ENCODE measurements at regions not wholly inside any gene's neighbourhood (a gene's known extent, or its start where the extent isn't known, plus 50 kb on each side); places are given as distances from the start of the nearest gene placed in this dataset.

GRCh38 chr19:29395734-29396414, 129.9 kb upstream of the VSTM2B start:
- H4K20me1 ChIP-seq (ENCODE audit: insufficient read depth) = no peaks in the 10 kb centered on the region
- ChIA-PET RAD21 (ENCODE audit: low non-redundant PET in 1 of 2, low total read pairs in 2 of 2, uncharacterized antibody in 2 of 2, unreplicated experiment in 2 of 2) (no interaction called here), POLR2A (no interaction called here), CTCF (no interaction called here)
- no peak overlapping the region for H3K9ac ChIP-seq (ENCODE audit: low read length)
- no TSS peak for BruUV-seq (replicated peaks)
- no peak overlapping the region for H2AFZ ChIP-seq (ENCODE audit: low read depth, low read length, poor library complexity, severe bottlenecking)
- no peaks in the 10 kb centered on the region for H3K36me3 ChIP-seq (ENCODE audit: control insufficient read depth in 1 of 2, insufficient read depth in 2 of 2, low read length in 2 of 2)
- H3K27ac ChIP-seq (ENCODE audit: low read depth, low read length) = no peak overlapping the region
- intact Hi-C loops (cut with micrococcal nuclease) = no loop called here
- H3K4me3 ChIP-seq (replicated peaks in 1 of 2; ENCODE audit: low read depth in 1 of 2, low read length in 2 of 2) = no peak overlapping the region
- H3K4me2 ChIP-seq (ENCODE audit: low read length) = no peak overlapping the region
- no peaks in the 10 kb centered on the region for H3K9me3 ChIP-seq (ENCODE audit: control insufficient read depth in 1 of 2, insufficient read depth in 1 of 2, low read depth in 1 of 2, low read length in 2 of 2)
- H3K79me2 ChIP-seq (ENCODE audit: insufficient read depth, low read length) = no peaks in the 10 kb centered on the region
- TF ChIP-seq EZH2 (IDR thresholded peaks at IDR 0.05) (no peak), EGR1 (IDR thresholded peaks at IDR 0.05; ENCODE audit: low read depth) (no peak), CBX3 (IDR thresholded peaks at IDR 0.05; ENCODE audit: low read depth) (no peak), ATF3 (IDR thresholded peaks at IDR 0.05) (no peak), TCF7L2 (IDR thresholded peaks at IDR 0.05; ENCODE audit: borderline replicate concordance, extremely low read depth, insufficient read depth, insufficient read length) (no peak), CTCF (IDR thresholded peaks at IDR 0.05 in 2 of 3, conservative IDR thresholded peaks at IDR 0.05 in 1 of 3; ENCODE audit: borderline replicate concordance in 1 of 3, insufficient read depth in 1 of 3, low read depth in 2 of 3, low read length in 2 of 3) (no peak), ZNF274 (IDR thresholded peaks at IDR 0.05; ENCODE audit: low read depth, low read length) (no peak), ELF1 (IDR thresholded peaks at IDR 0.05; ENCODE audit: borderline replicate concordance, low read depth) (no peak), RAD21 (IDR thresholded peaks at IDR 0.05; ENCODE audit: low read depth) (no peak), CEBPB (IDR thresholded peaks at IDR 0.05; ENCODE audit: low read depth) (no peak), SIN3A (IDR thresholded peaks at IDR 0.05; ENCODE audit: low read depth) (no peak), ZFX (IDR thresholded peaks at IDR 0.05) (no peak), SRF (IDR thresholded peaks at IDR 0.05; ENCODE audit: low read depth) (no peak), FOSL1 (IDR thresholded peaks at IDR 0.05; ENCODE audit: low read depth) (no peak), YY1 (IDR thresholded peaks at IDR 0.05; ENCODE audit: extremely low read depth, insufficient replicate concordance, low read depth, low read length) (no peak)
- H3K4me1 ChIP-seq (ENCODE audit: control insufficient read depth in 1 of 2, insufficient read depth in 2 of 2, low read length in 2 of 2) = no peaks in the 10 kb centered on the region
- no peaks in the 10 kb centered on the region for H3K9me2 ChIP-seq (ENCODE audit: insufficient read depth)
- ATAC-seq = no peak
- no peak for DNase-seq (ENCODE audit: low read depth, low spot score)
- peaks cover 29% of the 10 kb centered on the region for H3K27me3 ChIP-seq (ENCODE audit: insufficient read depth, low read length)
